ENCODE measurements at regions not wholly inside any gene's neighbourhood (a gene's known extent, or its start where the extent isn't known, plus 50 kb on each side); places are given as distances from the start of the nearest gene placed in this dataset.

GRCh38 chr3:139095803-139096466, 51.2 kb upstream of the PRR23C start:
- in situ Hi-C loops (cut with HindIII; ENCODE audit: low sequenced_read_pairs), result no loop called here

- in situ Hi-C loops (cut with HindIII; ENCODE audit: low sequenced_read_pairs), result no loop called here
Measured at GRCh38 chr3:139096670-139097069, 52.0 kb upstream of the PRR23C start.

- in situ Hi-C loops (cut with HindIII; ENCODE audit: low sequenced_read_pairs), result no loop called here
Measured at GRCh38 chr3:139098391-139098790, 53.7 kb upstream of the PRR23C start.

GRCh38 chr3:139099968-139100817, 55.5 kb upstream of the PRR23C start:
- in situ Hi-C loops (cut with HindIII; ENCODE audit: low sequenced_read_pairs), result no loop called here

- in situ Hi-C loops (cut with HindIII; ENCODE audit: low sequenced_read_pairs), result no loop called here
Measured at GRCh38 chr3:139100821-139101220, 56.1 kb upstream of the PRR23C start.

- in situ Hi-C loops (cut with HindIII; ENCODE audit: low sequenced_read_pairs), result no loop called here
Measured at GRCh38 chr3:139101396-139101795, 56.7 kb upstream of the PRR23C start.

- in situ Hi-C loops (cut with HindIII; ENCODE audit: low sequenced_read_pairs), result no loop called here
Measured at GRCh38 chr3:139103484-139103883, 58.8 kb upstream of the PRR23C start.

GRCh38 chr3:139104062-139104461, 59.4 kb upstream of the PRR23C start:
- in situ Hi-C loops (cut with HindIII; ENCODE audit: low sequenced_read_pairs), result no loop called here

- in situ Hi-C loops (cut with HindIII; ENCODE audit: low sequenced_read_pairs), result no loop called here
Measured at GRCh38 chr3:139105154-139105702, 60.5 kb upstream of the PRR23C start.

GRCh38 chr3:139106013-139106932, 61.6 kb upstream of the PRR23C start:
- in situ Hi-C loops (cut with HindIII; ENCODE audit: low sequenced_read_pairs), result no loop called here

- in situ Hi-C loops (cut with HindIII; ENCODE audit: low sequenced_read_pairs), result no loop called here
Measured at GRCh38 chr3:139107424-139108252, 62.9 kb upstream of the PRR23C start.

- in situ Hi-C loops (cut with HindIII; ENCODE audit: low sequenced_read_pairs), result no loop called here
Measured at GRCh38 chr3:139108253-139108969, 63.7 kb upstream of the PRR23C start.

- in situ Hi-C loops (cut with HindIII; ENCODE audit: low sequenced_read_pairs), result no loop called here
Measured at GRCh38 chr3:139109271-139109670, 64.6 kb upstream of the PRR23C start.

GRCh38 chr3:139110072-139110830, 65.6 kb upstream of the PRR23C start:
- in situ Hi-C loops (cut with HindIII; ENCODE audit: low sequenced_read_pairs), result loop anchor here (5.0 to 10.0 kb wide), 5 partner anchors 72 to 232 kb away; partner anchors contain the start of gene MRPS22

- in situ Hi-C loops (cut with HindIII; ENCODE audit: low sequenced_read_pairs), result loop anchor here (5.0 to 10.0 kb wide), 5 partner anchors 71 to 231 kb away; partner anchors contain the start of gene MRPS22
Measured at GRCh38 chr3:139110929-139111328, 66.2 kb upstream of the PRR23C start.

- in situ Hi-C loops (cut with HindIII; ENCODE audit: low sequenced_read_pairs), result loop anchor here (5.0 to 10.0 kb wide), 5 partner anchors 71 to 231 kb away; partner anchors contain the start of gene MRPS22
Measured at GRCh38 chr3:139111392-139112229, 66.9 kb upstream of the PRR23C start.

- in situ Hi-C loops (cut with HindIII; ENCODE audit: low sequenced_read_pairs), result loop anchor here (5.0 to 10.0 kb wide), 5 partner anchors 70 to 230 kb away; partner anchors contain the start of gene MRPS22
Measured at GRCh38 chr3:139112230-139112558, 67.5 kb upstream of the PRR23C start.

Measured in endothelial cell of hepatic sinusoid (primary cell).